ENCODE measurements at regions not wholly inside any gene's neighbourhood (a gene's known extent, or its start where the extent isn't known, plus 50 kb on each side); places are given as distances from the start of the nearest gene placed in this dataset.

- TF ChIP-seq, protein P1, sequence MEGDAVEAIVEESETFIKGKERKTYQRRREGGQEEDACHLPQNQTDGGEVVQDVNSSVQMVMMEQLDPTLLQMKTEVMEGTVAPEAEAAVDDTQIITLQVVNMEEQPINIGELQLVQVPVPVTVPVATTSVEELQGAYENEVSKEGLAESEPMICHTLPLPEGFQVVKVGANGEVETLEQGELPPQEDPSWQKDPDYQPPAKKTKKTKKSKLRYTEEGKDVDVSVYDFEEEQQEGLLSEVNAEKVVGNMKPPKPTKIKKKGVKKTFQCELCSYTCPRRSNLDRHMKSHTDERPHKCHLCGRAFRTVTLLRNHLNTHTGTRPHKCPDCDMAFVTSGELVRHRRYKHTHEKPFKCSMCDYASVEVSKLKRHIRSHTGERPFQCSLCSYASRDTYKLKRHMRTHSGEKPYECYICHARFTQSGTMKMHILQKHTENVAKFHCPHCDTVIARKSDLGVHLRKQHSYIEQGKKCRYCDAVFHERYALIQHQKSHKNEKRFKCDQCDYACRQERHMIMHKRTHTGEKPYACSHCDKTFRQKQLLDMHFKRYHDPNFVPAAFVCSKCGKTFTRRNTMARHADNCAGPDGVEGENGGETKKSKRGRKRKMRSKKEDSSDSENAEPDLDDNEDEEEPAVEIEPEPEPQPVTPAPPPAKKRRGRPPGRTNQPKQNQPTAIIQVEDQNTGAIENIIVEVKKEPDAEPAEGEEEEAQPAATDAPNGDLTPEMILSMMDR (IDR thresholded peaks at IDR 0.05 in 2 of 3, conservative IDR thresholded peaks at IDR 0.05 in 1 of 3; ENCODE audit: borderline replicate concordance in 1 of 3, insufficient read depth in 1 of 3, low read depth in 2 of 3, low read length in 2 of 3), result no peak
- no peak for TF ChIP-seq POLR2A (IDR thresholded peaks at IDR 0.05; ENCODE audit: borderline replicate concordance, extremely low read depth, insufficient read depth, insufficient read length)
- no peak for TF ChIP-seq EZH2 (IDR thresholded peaks at IDR 0.05)
- no peak for TF ChIP-seq ATF3 (IDR thresholded peaks at IDR 0.05)
- no peak for TF ChIP-seq FOSL1 (IDR thresholded peaks at IDR 0.05; ENCODE audit: low read depth)
- no peak for TF ChIP-seq SP1 (IDR thresholded peaks at IDR 0.05; ENCODE audit: low read depth)
- TF ChIP-seq REST (IDR thresholded peaks at IDR 0.05; ENCODE audit: low read depth), result no peak
- TF ChIP-seq JUND (IDR thresholded peaks at IDR 0.05), result no peak
- no peak for TF ChIP-seq RAD21 (IDR thresholded peaks at IDR 0.05; ENCODE audit: low read depth)
- no peak for TF ChIP-seq EGR1 (IDR thresholded peaks at IDR 0.05; ENCODE audit: low read depth)
Measured at GRCh38 chr3:63146154-63146553, 132.0 kb upstream of the SYNPR start.
